ENCODE measurements at regions not wholly inside any gene's neighbourhood (a gene's known extent, or its start where the extent isn't known, plus 50 kb on each side); places are given as distances from the start of the nearest gene placed in this dataset.

DNA sequence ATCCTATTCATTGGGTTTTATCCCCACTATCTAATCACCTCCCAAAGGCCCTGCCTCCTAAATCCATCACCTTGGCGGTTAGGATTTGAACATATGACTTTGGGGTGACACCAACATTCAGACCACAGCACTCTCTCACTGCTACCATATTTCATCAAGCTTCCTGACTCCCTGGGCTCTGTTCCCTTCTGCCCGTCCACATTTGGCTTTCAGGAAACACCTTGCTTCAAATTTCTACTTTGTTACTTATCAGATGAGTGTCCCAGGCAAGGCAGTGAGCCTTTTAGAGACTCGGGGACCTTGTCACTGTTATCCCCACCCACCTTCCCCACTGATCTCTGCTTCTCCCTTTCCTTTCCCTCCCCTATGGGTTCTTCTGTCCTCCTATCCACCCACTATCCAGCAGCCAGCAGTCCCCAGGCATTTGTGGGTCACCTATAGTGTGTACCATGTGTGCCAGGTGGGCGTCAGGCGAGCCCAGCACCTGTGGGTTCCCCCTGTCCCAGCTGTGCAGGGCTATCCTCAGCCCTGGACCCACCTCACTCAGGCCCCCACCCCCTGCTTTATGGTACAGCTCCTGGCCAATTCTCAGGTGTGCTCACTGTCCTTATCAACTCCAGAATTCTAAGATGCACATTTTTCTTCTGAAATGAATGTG, 230.9 kb downstream of the LOXHD1 start:
- DNase-seq (ENCODE audit: low read depth): no peak

DNA sequence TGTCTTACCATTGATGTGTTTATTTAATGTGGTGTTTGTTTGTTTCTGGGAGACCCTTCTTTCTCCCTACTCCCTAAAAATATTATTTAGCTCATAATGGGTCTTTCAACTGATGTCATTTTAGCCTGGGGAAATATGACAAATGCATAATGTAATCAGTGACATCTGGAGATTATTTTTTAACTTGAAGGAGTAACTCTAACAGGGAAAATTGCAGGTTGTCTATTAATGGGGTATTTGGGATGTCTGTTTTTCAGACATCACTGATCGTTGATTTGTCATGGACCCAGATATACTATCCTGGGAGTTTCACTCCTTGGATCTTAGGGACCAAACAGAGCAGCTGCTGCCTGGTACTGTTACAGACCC, 230.4 kb downstream of the LOXHD1 start:
- DNase-seq (ENCODE audit: low read depth): no peak

All from myocyte (in vitro differentiated cells).